DND-41 (cell line): ENCODE measurements at regions not wholly inside any gene's neighbourhood (a gene's known extent, or its start where the extent isn't known, plus 50 kb on each side); places are given as distances from the start of the nearest gene placed in this dataset.

Experiments
- ATAC-seq: fragments of 200-7000 bp; cut with Tn5 transposase; 3 replicates; pipeline ENCODE4 v1.9.1; 2021; ENCODE audit warnings: low read depth; ENCODE audit not compliant: insufficient read depth
- DNase-seq: peaks from one replicate; pipeline ENCODE4 v3.0.0-alpha.2; 2020
- H2AFZ ChIP-seq: 2 replicates; pipeline ENCODE4 v1.6.0; 2012; ENCODE audit warnings: low read depth, low read length
- H3K27ac ChIP-seq: 2 replicates; pipeline ENCODE4 v1.5.1; 2012; ENCODE audit warnings: low read length, inconsistent platforms
- H3K27me3 ChIP-seq: fragments of 200-600 bp; sonication (generic); 2 replicates; pipeline ENCODE4 v1.6.0; 2012; ENCODE audit warnings: low read length, mild to moderate bottlenecking, inconsistent platforms; ENCODE audit not compliant: insufficient read depth, poor library complexity
- H3K36me3 ChIP-seq: 2 replicates; pipeline ENCODE4 v1.5.1; 2012; ENCODE audit warnings: low read length, inconsistent platforms; ENCODE audit not compliant: insufficient read depth
- H3K4me1 ChIP-seq: 2 replicates; pipeline ENCODE4 v1.5.1; 2012; ENCODE audit warnings: mild to moderate bottlenecking, low read length; ENCODE audit not compliant: insufficient read depth
- H3K4me2 ChIP-seq: 2 replicates; pipeline ENCODE4 v1.6.0; 2012; ENCODE audit warnings: mild to moderate bottlenecking, moderate library complexity, low read length, inconsistent platforms; ENCODE audit not compliant: insufficient read depth
- H3K4me3 ChIP-seq, 2 experiments: fragments of 200-600 bp in 1 of 2; shearing (Covaris generic) in 1 of 2; 2 replicates each; pipeline ENCODE4 v1.5.1; 2012 to 2016; ENCODE audit warnings: inconsistent platforms in 2 of 2, low read length in 2 of 2, mild to moderate bottlenecking in 2 of 2, low read depth in 1 of 2, moderate library complexity in 1 of 2
- H3K79me2 ChIP-seq: 2 replicates; pipeline ENCODE4 v1.6.0; 2012; ENCODE audit warnings: low read length, inconsistent platforms; ENCODE audit not compliant: insufficient read depth
- H3K9ac ChIP-seq: 2 replicates; pipeline ENCODE4 v1.6.0; 2012; ENCODE audit warnings: low read depth, mild to moderate bottlenecking, inconsistent platforms, low read length, moderate library complexity
- H3K9me3 ChIP-seq: 2 replicates; pipeline ENCODE4 v1.5.1; 2012; ENCODE audit warnings: low read length, moderate library complexity, mild to moderate bottlenecking, inconsistent platforms; ENCODE audit not compliant: insufficient read depth, severe bottlenecking
- H4K20me1 ChIP-seq: 2 replicates; pipeline ENCODE4 v1.6.0; 2012; ENCODE audit warnings: low read length; ENCODE audit not compliant: insufficient read depth
- EZH2 ChIP-seq: IDR thresholded peaks from 3 replicates; pipeline ENCODE4 v1.6.1; 2012; ENCODE audit warnings: borderline replicate concordance, low read depth, mild to moderate bottlenecking, moderate library complexity, low read length, inconsistent platforms; ENCODE audit not compliant: severe bottlenecking
- TF ChIP-seq, protein P1 (sequence below): IDR thresholded peaks from 2 replicates; pipeline ENCODE4 v1.5.1; 2012; ENCODE audit warnings: borderline replicate concordance, low read length, moderate library complexity, mild to moderate bottlenecking; ENCODE audit not compliant: poor library complexity, severe bottlenecking; ENCODE audit errors: extremely low read depth

- ATAC-seq (no peak), DNase-seq (no peak)
- H3K36me3 ChIP-seq: no peaks in the 10 kb centered on the region
- H2AFZ ChIP-seq: no peak overlapping the region
- H3K4me3 ChIP-seq: no peak overlapping the region
- H3K4me1 ChIP-seq: no peaks in the 10 kb centered on the region
- H3K27ac ChIP-seq: no peak overlapping the region
- no peak for TF ChIP-seq EZH2
- TF ChIP-seq, protein P1, sequence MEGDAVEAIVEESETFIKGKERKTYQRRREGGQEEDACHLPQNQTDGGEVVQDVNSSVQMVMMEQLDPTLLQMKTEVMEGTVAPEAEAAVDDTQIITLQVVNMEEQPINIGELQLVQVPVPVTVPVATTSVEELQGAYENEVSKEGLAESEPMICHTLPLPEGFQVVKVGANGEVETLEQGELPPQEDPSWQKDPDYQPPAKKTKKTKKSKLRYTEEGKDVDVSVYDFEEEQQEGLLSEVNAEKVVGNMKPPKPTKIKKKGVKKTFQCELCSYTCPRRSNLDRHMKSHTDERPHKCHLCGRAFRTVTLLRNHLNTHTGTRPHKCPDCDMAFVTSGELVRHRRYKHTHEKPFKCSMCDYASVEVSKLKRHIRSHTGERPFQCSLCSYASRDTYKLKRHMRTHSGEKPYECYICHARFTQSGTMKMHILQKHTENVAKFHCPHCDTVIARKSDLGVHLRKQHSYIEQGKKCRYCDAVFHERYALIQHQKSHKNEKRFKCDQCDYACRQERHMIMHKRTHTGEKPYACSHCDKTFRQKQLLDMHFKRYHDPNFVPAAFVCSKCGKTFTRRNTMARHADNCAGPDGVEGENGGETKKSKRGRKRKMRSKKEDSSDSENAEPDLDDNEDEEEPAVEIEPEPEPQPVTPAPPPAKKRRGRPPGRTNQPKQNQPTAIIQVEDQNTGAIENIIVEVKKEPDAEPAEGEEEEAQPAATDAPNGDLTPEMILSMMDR: no peak
- no peaks in the 10 kb centered on the region for H3K79me2 ChIP-seq
- no peaks in the 10 kb centered on the region for H3K9me3 ChIP-seq
- no peaks in the 10 kb centered on the region for H3K27me3 ChIP-seq
- no peak overlapping the region for H3K4me2 ChIP-seq
- H4K20me1 ChIP-seq: no peaks in the 10 kb centered on the region
- no peak overlapping the region for H3K9ac ChIP-seq
These were observed 554.3 kb downstream of the ZEB2 start for GRCh38 chr2:143965493-143966164.

DNA sequence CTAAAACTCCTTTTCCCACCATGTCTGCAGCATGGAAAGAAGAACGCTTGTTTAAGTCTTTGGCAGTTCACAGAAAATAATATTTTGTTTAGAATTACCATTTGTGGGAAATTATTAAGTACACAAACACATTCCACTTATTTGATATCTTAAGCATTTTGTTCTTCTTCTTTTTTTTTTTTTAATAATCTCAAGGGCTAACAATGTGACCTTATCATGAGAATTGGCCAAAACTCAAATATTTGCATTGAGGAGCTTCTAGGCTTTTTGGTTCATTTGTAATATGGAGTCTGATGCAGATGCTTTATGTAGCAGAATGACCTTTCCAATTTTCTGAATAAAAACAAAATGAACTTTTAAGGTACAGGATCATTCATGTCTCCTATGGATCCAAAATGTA, 555.0 kb downstream of the ZEB2 start:
- Histone ChIP-seq H3K4me1 (no peaks in the 10 kb centered on the region), H3K4me2 (no peak overlapping the region), H3K9ac (no peak overlapping the region), H2AFZ (no peak overlapping the region), H3K36me3 (no peaks in the 10 kb centered on the region), H3K9me3 (no peaks in the 10 kb centered on the region), H3K79me2 (no peaks in the 10 kb centered on the region), H3K27ac (no peak overlapping the region), H3K4me3 (no peak overlapping the region), H4K20me1 (no peaks in the 10 kb centered on the region), H3K27me3 (no peaks in the 10 kb centered on the region)
- ATAC-seq: no peak
- TF ChIP-seq, protein P1: no peak
- no peak for TF ChIP-seq EZH2
- no peak for DNase-seq

GRCh38 chr2:143960177-143960576, 559.7 kb downstream of the ZEB2 start:
- DNase-seq (no peak), ATAC-seq (no peak)

More at GRCh38 chr2:143960177-143960576, 559.7 kb downstream of the ZEB2 start:
- no peaks in the 10 kb centered on the region for H3K27me3 ChIP-seq
- no peak overlapping the region for H3K4me2 ChIP-seq
- H3K36me3 ChIP-seq: no peaks in the 10 kb centered on the region
- H3K27ac ChIP-seq: no peak overlapping the region
- no peaks in the 10 kb centered on the region for H3K9me3 ChIP-seq
- no peak overlapping the region for H2AFZ ChIP-seq
- no peaks in the 10 kb centered on the region for H3K79me2 ChIP-seq
- H3K9ac ChIP-seq: no peak overlapping the region
- H3K4me3 ChIP-seq: no peak overlapping the region
- H3K4me1 ChIP-seq: no peaks in the 10 kb centered on the region
- H4K20me1 ChIP-seq: no peaks in the 10 kb centered on the region
- TF ChIP-seq EZH2: no peak
- TF ChIP-seq, protein P1: no peak
